HCT116 (cell line): ENCODE measurements at regions not wholly inside any gene's neighbourhood (a gene's known extent, or its start where the extent isn't known, plus 50 kb on each side); places are given as distances from the start of the nearest gene placed in this dataset.

Experiments used
- ATAC-seq: fragments of 200-7000 bp; cut with Tn5 transposase; 2 replicates; pipeline ENCODE4 v1.9.1; 2020; ENCODE audit warnings: mild to moderate bottlenecking, moderate library complexity
- BruUV-seq: library from RNA; stranded (reverse); fragments of 400-500 nt; replicated peaks from 2 replicates; lab custom pipeline; 2021; lab: Mats Ljungman, UMichigan
- CTCF ChIA-PET: fragments of 300-600 bp; sonication (Branson Sonifier 250); formaldehyde crosslinking; loops from one replicate; lab custom pipeline; 2021; ENCODE audit warnings: antibody characterized with exemption; lab: Charles Lee
- POLR2A ChIA-PET: fragments of 300-600, 350-600 bp; sonication (Branson Sonifier 250); formaldehyde crosslinking; loops from one replicate; lab custom pipeline; 2021; ENCODE audit warnings: antibody characterized with exemption; lab: Charles Lee
- RAD21 ChIA-PET, 2 experiments: fragments of 300-600 bp; sonication (Branson Sonifier 250); formaldehyde crosslinking; loops; one replicate each; lab custom pipeline; 2023; ENCODE audit warnings: low total read pairs in 2 of 2; ENCODE audit not compliant: uncharacterized antibody in 2 of 2, unreplicated experiment in 2 of 2, low non-redundant PET in 1 of 2; lab: Charles Lee
- DNase-seq: peaks from one replicate; pipeline ENCODE4 v3.0.0-alpha.2; 2010; ENCODE audit warnings: low read depth, low spot score
- H2AFZ ChIP-seq: fragments of 200-600 bp; shearing (Covaris generic), sonication (generic); 2 replicates; pipeline ENCODE4 v1.6.1; 2017; ENCODE audit warnings: low read depth, mixed run types, mixed read lengths, antibody characterized with exemption, low read length; ENCODE audit not compliant: poor library complexity, severe bottlenecking
- H3K27ac ChIP-seq: 2 replicates; pipeline ENCODE4 v1.5.1; 2012; ENCODE audit warnings: low read depth, low read length
- H3K27me3 ChIP-seq: fragments of 200-600 bp; sonication (generic); 2 replicates; pipeline ENCODE4 v1.6.1; 2016; ENCODE audit warnings: mixed run types, low read length, mixed read lengths; ENCODE audit not compliant: insufficient read depth
- H3K36me3 ChIP-seq, 2 experiments: fragments of 200-500 bp in 1 of 2; fragments of 200-600 bp in 1 of 2; sonication (Bioruptor generic) in 1 of 2; sonication (generic) in 1 of 2; 2 replicates each; pipeline versions ENCODE4 v1.5.1 to v1.6.1; 2014 to 2016; ENCODE audit warnings: low read length in 2 of 2, inconsistent platforms in 1 of 2, mixed read lengths in 1 of 2, mixed run types in 1 of 2; ENCODE audit not compliant: insufficient read depth in 2 of 2, control insufficient read depth in 1 of 2
- H3K4me1 ChIP-seq, 2 experiments: fragments of 200-600 bp in 1 of 2; sonication (generic) in 1 of 2; 2 replicates each; pipeline versions ENCODE4 v1.5.1 to v1.6.1; 2012 to 2017; ENCODE audit warnings: low read length in 2 of 2, inconsistent platforms in 1 of 2, mild to moderate bottlenecking in 1 of 2, mixed read lengths in 1 of 2, mixed run types in 1 of 2, moderate library complexity in 1 of 2; ENCODE audit not compliant: insufficient read depth in 2 of 2, control insufficient read depth in 1 of 2
- H3K4me2 ChIP-seq: fragments of 200-600 bp; sonication (generic); 2 replicates; pipeline ENCODE4 v1.6.1; 2017; ENCODE audit warnings: mixed run types, low read length, mixed read lengths
- H3K4me3 ChIP-seq, 2 experiments: fragments of 200-600 bp in 1 of 2; sonication (generic) in 1 of 2; replicated peaks in 1 of 2; 2 replicates each; pipeline ENCODE4 v1.5.1; 2011 to 2016; ENCODE audit warnings: low read length in 2 of 2, control low read depth in 1 of 2, low read depth in 1 of 2, mild to moderate bottlenecking in 1 of 2, mixed read lengths in 1 of 2, mixed run types in 1 of 2
- H3K79me2 ChIP-seq: fragments of 200-600 bp; sonication (generic); 2 replicates; pipeline ENCODE4 v1.6.1; 2017; ENCODE audit warnings: mild to moderate bottlenecking, mixed run types, low read length, moderate library complexity, mixed read lengths; ENCODE audit not compliant: insufficient read depth
- H3K9ac ChIP-seq: fragments of 200-600 bp; sonication (generic); 2 replicates; pipeline ENCODE4 v1.6.1; 2016; ENCODE audit warnings: low read length, mixed read lengths
- H3K9me2 ChIP-seq: fragments of 200-600 bp; sonication (generic), shearing (Covaris generic); 2 replicates; pipeline ENCODE4 v1.6.1; 2017; ENCODE audit warnings: mixed run types, mild to moderate bottlenecking, moderate library complexity; ENCODE audit not compliant: insufficient read depth
- H3K9me3 ChIP-seq, 2 experiments: fragments of 200-500 bp in 1 of 2; fragments of 200-600 bp in 1 of 2; sonication (Bioruptor generic) in 1 of 2; sonication (generic) in 1 of 2; 2 replicates each; pipeline ENCODE4 v1.6.1; 2014 to 2017; ENCODE audit warnings: low read length in 2 of 2, mixed read lengths in 2 of 2, inconsistent platforms in 1 of 2, low read depth in 1 of 2, mild to moderate bottlenecking in 1 of 2, mixed run types in 1 of 2, moderate library complexity in 1 of 2; ENCODE audit not compliant: control insufficient read depth in 1 of 2, insufficient read depth in 1 of 2
- H4K20me1 ChIP-seq: fragments of 200-600 bp; sonication (generic), shearing (Covaris generic); 2 replicates; pipeline ENCODE4 v1.6.1; 2017; ENCODE audit warnings: mixed run types, mild to moderate bottlenecking, moderate library complexity; ENCODE audit not compliant: insufficient read depth
- ATF3 ChIP-seq: IDR thresholded peaks from 2 replicates; pipeline ENCODE4 v1.6.1; 2012
- CBX3 ChIP-seq: IDR thresholded peaks from 2 replicates; pipeline ENCODE4 v1.6.1; 2012; ENCODE audit warnings: low read depth
- CEBPB ChIP-seq: IDR thresholded peaks from 2 replicates; pipeline ENCODE4 v1.6.1; 2012; ENCODE audit warnings: low read depth
- CTCF ChIP-seq, 3 experiments: fragments of 200-600 bp in 1 of 3; sonication (generic) in 1 of 3; IDR thresholded peaks in 2 of 3; conservative IDR thresholded peaks in 1 of 3; 2 replicates each; pipeline ENCODE4 v1.5.1; 2012 to 2017; ENCODE audit warnings: low read depth in 2 of 3, low read length in 2 of 3, antibody characterized with exemption in 1 of 3, borderline replicate concordance in 1 of 3, control low read depth in 1 of 3, mild to moderate bottlenecking in 1 of 3, mixed read lengths in 1 of 3, mixed run types in 1 of 3, moderate library complexity in 1 of 3; ENCODE audit not compliant: insufficient read depth in 1 of 3
- ELF1 ChIP-seq: IDR thresholded peaks from 2 replicates; pipeline ENCODE4 v1.6.1; 2012; ENCODE audit warnings: low read depth, borderline replicate concordance
- EZH2 ChIP-seq: fragments of 200-600 bp; sonication (generic); IDR thresholded peaks from 2 replicates; pipeline ENCODE4 v1.6.1; 2017; ENCODE audit warnings: antibody characterized with exemption, mixed run types
- EZH2phosphoT487 ChIP-seq: fragments of 200-600 bp; IDR thresholded peaks from 2 replicates; pipeline ENCODE4 v1.6.1; 2018; ENCODE audit warnings: antibody characterized with exemption, borderline replicate concordance
- FOSL1 ChIP-seq: IDR thresholded peaks from 2 replicates; pipeline ENCODE4 v1.6.1; 2012; ENCODE audit warnings: low read depth
- MAX ChIP-seq: IDR thresholded peaks from 2 replicates; pipeline ENCODE4 v1.6.1; 2012
- POLR2A ChIP-seq: IDR thresholded peaks from 2 replicates; pipeline ENCODE4 v1.7.0; 2011; ENCODE audit warnings: borderline replicate concordance; ENCODE audit not compliant: insufficient read depth, insufficient read length; ENCODE audit errors: extremely low read depth
- POLR2AphosphoS5 ChIP-seq: IDR thresholded peaks from 2 replicates; pipeline ENCODE4 v1.6.1; 2011; ENCODE audit warnings: mild to moderate bottlenecking, low read depth, low read length, moderate library complexity
- REST ChIP-seq: IDR thresholded peaks from 2 replicates; pipeline ENCODE4 v1.6.1; 2012; ENCODE audit warnings: low read depth
- SRF ChIP-seq: IDR thresholded peaks from 2 replicates; pipeline ENCODE4 v1.6.1; 2012; ENCODE audit warnings: low read depth
- TCF7L2 ChIP-seq: IDR thresholded peaks from 2 replicates; pipeline ENCODE4 v1.7.0; 2011; ENCODE audit warnings: borderline replicate concordance, inconsistent platforms; ENCODE audit not compliant: insufficient read depth, insufficient read length; ENCODE audit errors: extremely low read depth
- YY1 ChIP-seq: IDR thresholded peaks from 2 replicates; pipeline ENCODE4 v1.6.1; 2011; ENCODE audit warnings: low read length, low read depth, moderate library complexity, mild to moderate bottlenecking; ENCODE audit not compliant: insufficient replicate concordance; ENCODE audit errors: extremely low read depth
- ZBTB33 ChIP-seq: IDR thresholded peaks from 2 replicates; pipeline ENCODE4 v1.6.1; 2011; ENCODE audit warnings: mild to moderate bottlenecking, low read length, moderate library complexity; ENCODE audit not compliant: insufficient replicate concordance; ENCODE audit errors: extremely low read depth
- ZNF274 ChIP-seq: fragments of 200-500 bp; sonication (Bioruptor generic); IDR thresholded peaks from 2 replicates; pipeline ENCODE4 v1.6.1; 2014; ENCODE audit warnings: mild to moderate bottlenecking, low read depth, low read length, inconsistent platforms
- intact Hi-C: fragments of 100-400 bp; cut with micrococcal nuclease; formaldehyde crosslinking; loops from 2 replicates; pipeline ENCODE4 v1.10.0; 2022

- no peak for TF ChIP-seq CTCF (IDR thresholded peaks at IDR 0.05 in 2 of 3, conservative IDR thresholded peaks at IDR 0.05 in 1 of 3; ENCODE audit: borderline replicate concordance in 1 of 3, insufficient read depth in 1 of 3, low read depth in 2 of 3, low read length in 2 of 3)
- no peak for TF ChIP-seq YY1
- no peak for TF ChIP-seq ZBTB33
Measured at GRCh38 chr10:131431533-131431932, 120.0 kb upstream of the TCERG1L start (continued).

GRCh38 chr10:131431978-131432690 is 120.6 kb upstream of the TCERG1L start:
- ATAC-seq, result no peak
- POLR2A ChIA-PET, result no interaction called here
- no peak for TF ChIP-seq EZH2phosphoT487
- TF ChIP-seq CBX3, result no peak
- no peak for TF ChIP-seq EZH2
- TF ChIP-seq ELF1, result no peak
- TF ChIP-seq ATF3, result no peak
- no peak for TF ChIP-seq FOSL1
- no peak for TF ChIP-seq YY1
- TF ChIP-seq ZNF274, result no peak
- no peak for TF ChIP-seq POLR2A
- TF ChIP-seq SRF, result no peak
- TF ChIP-seq MAX, result no peak
- TF ChIP-seq CEBPB, result no peak
- TF ChIP-seq TCF7L2, result no peak
- no peak for TF ChIP-seq POLR2AphosphoS5
- no peak for TF ChIP-seq REST

More at GRCh38 chr10:131431978-131432690, 120.6 kb upstream of the TCERG1L start:
- Histone ChIP-seq H3K36me3 (no peaks in the 10 kb centered on the region), H3K79me2 (no peaks in the 10 kb centered on the region), H3K4me3 (no peak overlapping the region), H3K9me3 (no peaks in the 10 kb centered on the region), H3K4me1 (no peaks in the 10 kb centered on the region), H3K27ac (no peak overlapping the region), H3K27me3 (no peaks in the 10 kb centered on the region), H4K20me1 (no peaks in the 10 kb centered on the region), H3K4me2 (no peak overlapping the region), H3K9me2 (no peaks in the 10 kb centered on the region), H3K9ac (no peak overlapping the region), H2AFZ (no peak overlapping the region)
- no TSS peak for BruUV-seq
- RAD21 ChIA-PET, result no interaction called here
- intact Hi-C loops, result no loop called here
- DNase-seq, result no peak
- CTCF ChIA-PET, result no interaction called here
